Neural cell (in vitro differentiated cells): ENCODE measurements at regions not wholly inside any gene's neighbourhood (a gene's known extent, or its start where the extent isn't known, plus 50 kb on each side); places are given as distances from the start of the nearest gene placed in this dataset.
"Not testable (repeated sequence)": the region's sequence is repeated elsewhere in the genome, so short reads cannot be mapped to it uniquely, and the experiment has no call there.

Experiments
- H2AFZ ChIP-seq: fragments of 200-600, 300-800 bp; sonication (generic), shearing (Covaris generic); 2 replicates; pipeline ENCODE4 v1.6.0; 2014; ENCODE audit warnings: low read depth, mild to moderate bottlenecking, antibody characterized with exemption, low read length, moderate library complexity
- H3F3A ChIP-seq: fragments of 200-600 bp; shearing (Covaris generic); 2 replicates; pipeline ENCODE4 v1.6.1; 2016; ENCODE audit warnings: mild to moderate bottlenecking, moderate library complexity, mixed read lengths, antibody characterized with exemption, low read length; ENCODE audit not compliant: insufficient read depth, poor library complexity, severe bottlenecking
- H3K27ac ChIP-seq: fragments of 200-600, 300-800 bp; sonication (generic), shearing (Covaris generic); 2 replicates; pipeline ENCODE4 v1.5.1; 2014; ENCODE audit warnings: mild to moderate bottlenecking, low read length, moderate library complexity
- H3K27me3 ChIP-seq: fragments of 300-800, 200-600 bp; sonication (generic), shearing (Covaris generic); 2 replicates; pipeline ENCODE4 v1.6.0; 2014; ENCODE audit warnings: mild to moderate bottlenecking, low read depth, low read length, moderate library complexity; ENCODE audit not compliant: insufficient read depth
- H3K36me3 ChIP-seq: fragments of 300-800, 200-600 bp; sonication (generic), shearing (Covaris generic); 2 replicates; pipeline ENCODE4 v1.5.1; 2014; ENCODE audit warnings: mild to moderate bottlenecking, antibody characterized with exemption, low read length, moderate library complexity; ENCODE audit not compliant: insufficient read depth
- H3K4me2 ChIP-seq: fragments of 300-800, 200-600 bp; sonication (generic), shearing (Covaris generic); 2 replicates; pipeline ENCODE4 v1.6.0; 2014; ENCODE audit warnings: mild to moderate bottlenecking, low read length
- H3K4me3 ChIP-seq: fragments of 300-800, 200-600 bp; sonication (generic), shearing (Covaris generic); 2 replicates; pipeline ENCODE4 v1.5.1; 2014; ENCODE audit warnings: mild to moderate bottlenecking, low read length, moderate library complexity
- H3K79me2 ChIP-seq: fragments of 200-600 bp; shearing (Covaris generic); replicated peaks from 2 replicates; pipeline ENCODE4 v1.6.0; 2014; ENCODE audit warnings: mild to moderate bottlenecking, low read length, moderate library complexity; ENCODE audit not compliant: insufficient read depth
- H3K9ac ChIP-seq: fragments of 300-800, 200-600 bp; sonication (generic), shearing (Covaris generic); 2 replicates; pipeline ENCODE4 v1.6.1; 2016; ENCODE audit warnings: mild to moderate bottlenecking, low read length, mixed read lengths
- H3K9me2 ChIP-seq: fragments of 200-600 bp; shearing (Covaris generic); 2 replicates; pipeline ENCODE4 v1.6.1; 2016; ENCODE audit warnings: mild to moderate bottlenecking, low read length, mixed read lengths; ENCODE audit not compliant: insufficient read depth
- H3K9me3 ChIP-seq: fragments of 200-600, 300-800 bp; sonication (generic), shearing (Covaris generic); 2 replicates; pipeline ENCODE4 v1.6.1; 2016; ENCODE audit warnings: mild to moderate bottlenecking, mixed run types, low read length, moderate library complexity, mixed read lengths
- H4K20me1 ChIP-seq: fragments of 200-600 bp; shearing (Covaris generic); 2 replicates; pipeline ENCODE4 v1.6.1; 2016; ENCODE audit warnings: mild to moderate bottlenecking, mixed run types; ENCODE audit not compliant: insufficient read depth
- CTCF ChIP-seq: fragments of 450-650 bp; IDR thresholded peaks from 2 replicates; pipeline ENCODE4 v1.5.1; 2014; ENCODE audit warnings: antibody characterized with exemption, mild to moderate bottlenecking, moderate library complexity; ENCODE audit not compliant: poor library complexity, severe bottlenecking
- EP300 ChIP-seq: fragments of 450-650 bp; conservative IDR thresholded peaks from 2 replicates; pipeline ENCODE4 v1.6.1; 2014; ENCODE audit warnings: antibody characterized with exemption, mild to moderate bottlenecking, moderate library complexity; ENCODE audit not compliant: poor library complexity, severe bottlenecking
- EZH2 ChIP-seq: fragments of 200-600, 300-800 bp; shearing (Covaris generic), sonication (generic); IDR thresholded peaks from 2 replicates; pipeline ENCODE4 v1.6.1; 2014; ENCODE audit warnings: antibody characterized with exemption, low read length, borderline replicate concordance, mild to moderate bottlenecking; ENCODE audit not compliant: insufficient read depth, poor library complexity, severe bottlenecking
- MXI1 ChIP-seq: fragments of 450-650 bp; conservative IDR thresholded peaks from 2 replicates; pipeline ENCODE4 v1.6.1; 2014; ENCODE audit warnings: antibody characterized with exemption, mild to moderate bottlenecking; ENCODE audit not compliant: poor library complexity, severe bottlenecking
- POLR2AphosphoS5 ChIP-seq: IDR thresholded peaks from 2 replicates; pipeline ENCODE4 v1.6.1; 2012
- RAD21 ChIP-seq: fragments of 450-650 bp; conservative IDR thresholded peaks from 2 replicates; pipeline ENCODE4 v1.6.1; 2014; ENCODE audit warnings: antibody characterized with exemption, mild to moderate bottlenecking, moderate library complexity
- REST ChIP-seq: IDR thresholded peaks from 2 replicates; pipeline ENCODE4 v1.6.1; 2012; ENCODE audit warnings: borderline replicate concordance
- SMC3 ChIP-seq: fragments of 450-650 bp; conservative IDR thresholded peaks from 2 replicates; pipeline ENCODE4 v1.6.1; 2014; ENCODE audit warnings: antibody characterized with exemption, mild to moderate bottlenecking, moderate library complexity; ENCODE audit not compliant: poor library complexity
- TAF1 ChIP-seq: IDR thresholded peaks from 2 replicates; pipeline ENCODE4 v1.6.1; 2012; ENCODE audit warnings: low read depth

- H4K20me1 ChIP-seq, H3K27me3 ChIP-seq, H2AFZ ChIP-seq, H3K9ac ChIP-seq, H3K9me3 ChIP-seq, H3K4me2 ChIP-seq, H3F3A ChIP-seq, H3K9me2 ChIP-seq, H3K27ac ChIP-seq, H3K79me2 ChIP-seq, H3K36me3 ChIP-seq, H3K4me3 ChIP-seq: not testable (repeated sequence)
Measured at GRCh38 chr4:31750581-31750980, 1030.4 kb downstream of the PCDH7 start.

- H3K9me2 ChIP-seq, result no peaks in the 10 kb centered on the region
- H3K4me2 ChIP-seq, result no peak overlapping the region
- no peaks in the 10 kb centered on the region for H4K20me1 ChIP-seq
- H3F3A ChIP-seq, result no peaks in the 10 kb centered on the region
- no peaks in the 10 kb centered on the region for H3K9me3 ChIP-seq
- H3K79me2 ChIP-seq, result no peaks in the 10 kb centered on the region
- H3K9ac ChIP-seq, result no peak overlapping the region
- no peak overlapping the region for H3K27ac ChIP-seq
- no peak overlapping the region for H2AFZ ChIP-seq
- H3K36me3 ChIP-seq, result no peaks in the 10 kb centered on the region
- no peak for TF ChIP-seq SMC3
- no peak for TF ChIP-seq REST
- TF ChIP-seq POLR2AphosphoS5, result no peak
- TF ChIP-seq TAF1, result no peak
- TF ChIP-seq RAD21, result no peak
- TF ChIP-seq EZH2, result no peak
- TF ChIP-seq EP300, result no peak
- no peak for TF ChIP-seq MXI1
- no peak for TF ChIP-seq CTCF
- H3K27me3 ChIP-seq, result no peaks in the 10 kb centered on the region
- no peak overlapping the region for H3K4me3 ChIP-seq
Measured at GRCh38 chr4:31755751-31756150, 1035.6 kb downstream of the PCDH7 start.

- H3K4me3 ChIP-seq, result no peak overlapping the region
- H3K36me3 ChIP-seq, result no peaks in the 10 kb centered on the region
- no peaks in the 10 kb centered on the region for H4K20me1 ChIP-seq
- H3F3A ChIP-seq, result no peaks in the 10 kb centered on the region
- H2AFZ ChIP-seq, result no peak overlapping the region
- H3K79me2 ChIP-seq, result no peaks in the 10 kb centered on the region
- H3K27ac ChIP-seq, result no peak overlapping the region
- no peaks in the 10 kb centered on the region for H3K27me3 ChIP-seq
- no peak overlapping the region for H3K4me2 ChIP-seq
- no peak overlapping the region for H3K9ac ChIP-seq
- no peaks in the 10 kb centered on the region for H3K9me2 ChIP-seq
- no peaks in the 10 kb centered on the region for H3K9me3 ChIP-seq
- TF ChIP-seq RAD21, result no peak
- no peak for TF ChIP-seq CTCF
- TF ChIP-seq TAF1, result no peak
- TF ChIP-seq POLR2AphosphoS5, result no peak
- TF ChIP-seq EP300, result no peak
- TF ChIP-seq MXI1, result no peak
- TF ChIP-seq REST, result no peak
- TF ChIP-seq EZH2, result no peak
- TF ChIP-seq SMC3, result no peak
Measured at GRCh38 chr4:31768756-31769155, 1048.6 kb downstream of the PCDH7 start.
